ENCODE measurements at regions not wholly inside any gene's neighbourhood (a gene's known extent, or its start where the extent isn't known, plus 50 kb on each side); places are given as distances from the start of the nearest gene placed in this dataset.

DNA sequence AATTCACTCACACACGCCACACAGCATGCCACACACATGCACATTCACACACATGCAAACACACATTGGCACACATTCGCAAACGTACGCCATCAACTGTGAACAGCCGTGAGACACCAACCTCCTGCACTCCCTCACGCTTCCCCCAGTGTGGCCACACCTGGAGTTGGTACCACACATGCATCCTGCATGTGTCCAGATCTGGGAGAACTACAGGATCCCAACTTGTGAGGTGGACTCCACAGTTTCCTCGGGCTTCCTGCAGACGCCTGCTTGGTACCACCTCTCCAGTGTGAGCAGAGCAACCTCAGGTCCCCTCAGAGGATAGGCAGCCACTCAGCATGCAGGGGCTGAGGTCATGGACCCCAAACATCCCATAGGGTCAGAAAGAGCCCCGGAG lies 239.0 kb downstream of the EIPR1 start:
- DNase-seq: no peak

- no peak for DNase-seq
Measured at GRCh38 chr2:3137651-3138300, 239.8 kb downstream of the EIPR1 start.

GRCh38 chr2:3135676-3136075 lies 241.9 kb downstream of the EIPR1 start:
- DNase-seq: no peak

- DNase-seq: no peak
Measured at GRCh38 chr2:3134026-3134571, 243.5 kb downstream of the EIPR1 start.

GRCh38 chr2:3132966-3133365 lies 244.7 kb downstream of the EIPR1 start:
- DNase-seq: no peak

GRCh38 chr2:3132466-3132865 lies 245.2 kb downstream of the EIPR1 start:
- no peak for DNase-seq

GRCh38 chr2:3131636-3132326 lies 245.8 kb downstream of the EIPR1 start:
- no peak for DNase-seq

- no peak for DNase-seq
Measured at GRCh38 chr2:3130889-3131635, 246.6 kb downstream of the EIPR1 start.

GRCh38 chr2:3130444-3130843 lies 247.2 kb downstream of the EIPR1 start:
- no peak for DNase-seq

DNA sequence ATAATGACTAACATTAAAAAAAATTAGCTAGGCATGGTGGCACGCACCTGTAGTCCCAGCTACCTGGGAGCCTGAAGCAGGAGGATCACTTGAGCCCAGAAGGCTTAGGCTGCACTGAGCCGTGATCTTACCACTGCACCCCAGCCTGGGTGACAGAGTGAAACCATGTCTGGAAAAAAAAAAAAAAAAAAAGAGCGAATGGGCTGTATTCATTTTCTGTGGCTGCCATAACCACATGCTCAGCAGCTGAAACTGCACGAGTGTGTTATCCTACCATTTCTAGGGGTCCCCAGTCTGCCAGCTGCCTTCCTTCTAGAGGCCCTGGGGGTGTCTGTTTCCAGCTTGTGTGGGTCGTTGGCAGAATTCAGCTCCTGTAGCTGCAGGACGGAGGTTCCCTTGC lies 247.8 kb downstream of the EIPR1 start:
- no peak for DNase-seq

DNA sequence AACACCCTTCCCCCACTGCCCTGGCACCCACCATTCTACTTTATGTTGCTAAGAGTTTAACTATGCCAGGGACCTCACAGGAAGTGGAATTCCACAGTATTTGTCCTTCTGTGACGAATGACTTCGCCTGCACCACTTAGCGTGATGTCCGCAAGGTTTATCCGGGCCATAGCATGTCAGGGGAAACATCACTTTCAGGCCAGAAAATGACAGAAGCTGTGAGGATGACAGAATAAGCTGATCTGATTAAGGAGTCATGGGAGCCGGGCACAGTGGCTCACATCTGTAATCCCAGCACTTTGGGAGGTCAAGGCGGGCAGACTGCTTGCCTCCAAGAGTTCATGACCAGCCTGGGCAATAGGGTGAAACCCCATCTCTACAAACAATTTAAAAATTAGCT lies 248.8 kb downstream of the EIPR1 start:
- no peak for DNase-seq

DNA sequence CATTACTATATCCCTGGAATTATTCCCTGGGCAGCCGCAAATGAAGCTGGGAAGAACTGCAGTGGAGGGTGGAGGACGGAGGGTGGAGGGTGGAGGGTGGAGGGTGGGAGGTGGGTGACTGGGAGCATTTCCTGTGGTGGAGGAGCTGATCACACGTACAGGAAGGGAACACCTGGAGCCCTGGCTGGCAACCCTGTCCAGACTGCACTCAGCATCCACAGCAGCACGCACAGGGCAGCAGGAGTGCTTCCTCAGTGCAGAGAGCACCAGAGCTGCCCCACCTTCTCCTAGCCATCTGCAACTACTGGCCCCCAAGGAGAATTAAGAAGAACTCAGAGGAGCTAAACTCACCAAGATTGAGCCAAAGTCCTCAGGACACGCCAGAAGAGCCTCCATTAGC lies 249.9 kb downstream of the EIPR1 start:
- DNase-seq: no peak

- DNase-seq: no peak
Measured at GRCh38 chr2:3126911-3127621, 250.6 kb downstream of the EIPR1 start.

DNA sequence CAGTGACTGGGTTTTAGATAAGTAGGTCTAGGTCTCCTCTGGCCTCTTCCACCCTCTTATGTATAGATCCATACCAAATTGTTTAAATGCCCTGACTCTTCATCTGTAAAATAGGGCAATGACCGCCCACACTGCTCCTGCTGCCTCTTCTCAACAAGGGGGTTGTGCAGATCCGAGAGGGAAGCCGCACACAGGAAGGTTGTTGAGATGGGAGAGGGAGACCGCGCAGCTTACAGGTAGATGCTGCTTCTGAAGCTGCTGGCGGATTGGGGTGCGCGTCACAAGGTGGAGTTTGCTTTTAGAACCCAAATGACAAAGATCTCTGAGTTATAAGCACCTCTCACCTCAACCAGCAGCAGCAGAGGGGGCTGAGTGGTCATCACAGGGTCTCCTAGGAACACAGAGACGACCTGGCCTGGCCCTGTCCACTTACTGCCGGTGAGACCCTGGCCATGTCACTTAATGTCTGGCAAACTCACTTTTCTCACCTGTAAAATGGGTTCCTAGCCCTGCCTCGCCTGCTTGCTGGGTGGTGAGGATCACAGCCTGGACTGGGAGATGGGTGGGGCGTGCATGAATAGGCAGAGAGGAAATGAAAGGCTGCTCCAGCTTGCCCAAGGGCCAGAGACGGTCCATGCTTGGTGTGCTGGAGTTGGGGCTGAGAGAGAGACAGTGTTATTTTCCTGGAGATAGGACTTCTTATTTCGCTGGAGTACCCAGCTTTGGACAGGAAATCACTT lies 251.3 kb downstream of the EIPR1 start:
- no peak for DNase-seq

- no peak for DNase-seq
Measured at GRCh38 chr2:3125761-3126130, 251.9 kb downstream of the EIPR1 start.

DNA sequence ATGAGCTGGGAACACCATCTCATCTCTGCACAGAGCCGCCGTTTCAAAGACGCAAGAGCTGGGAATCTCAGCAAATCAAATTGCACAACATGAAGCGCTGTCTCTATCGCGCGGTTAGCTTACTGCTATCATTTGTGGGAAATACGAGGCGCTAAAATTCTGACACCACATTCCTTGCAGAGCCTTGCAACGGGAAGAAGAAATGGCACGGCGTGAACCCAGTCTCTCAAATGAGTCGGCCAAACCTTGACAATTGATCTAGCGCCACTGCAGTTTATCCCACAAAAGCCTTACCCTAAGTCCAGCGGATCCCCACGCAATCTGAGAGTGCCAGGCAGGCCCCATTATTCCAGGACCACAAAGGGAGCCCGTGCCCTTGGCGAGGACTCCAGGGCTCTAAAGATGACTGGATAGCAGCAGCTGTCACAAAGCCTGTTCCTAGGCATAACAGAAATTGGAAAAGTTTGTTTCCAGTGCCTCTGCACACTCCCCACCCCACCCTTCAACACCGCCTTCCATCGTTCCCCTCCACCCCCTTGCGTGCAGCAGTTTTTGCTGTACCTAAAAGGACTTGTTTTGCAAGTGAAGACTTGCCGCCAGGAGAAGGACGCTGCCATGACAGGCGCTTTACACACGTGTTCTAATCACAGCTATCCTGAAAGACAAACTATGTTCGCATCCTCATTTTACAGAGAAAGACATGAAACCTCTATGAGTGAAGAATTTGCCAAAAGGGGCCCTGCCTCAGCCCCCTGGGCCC lies 252.4 kb downstream of the EIPR1 start:
- no peak for DNase-seq

DNA sequence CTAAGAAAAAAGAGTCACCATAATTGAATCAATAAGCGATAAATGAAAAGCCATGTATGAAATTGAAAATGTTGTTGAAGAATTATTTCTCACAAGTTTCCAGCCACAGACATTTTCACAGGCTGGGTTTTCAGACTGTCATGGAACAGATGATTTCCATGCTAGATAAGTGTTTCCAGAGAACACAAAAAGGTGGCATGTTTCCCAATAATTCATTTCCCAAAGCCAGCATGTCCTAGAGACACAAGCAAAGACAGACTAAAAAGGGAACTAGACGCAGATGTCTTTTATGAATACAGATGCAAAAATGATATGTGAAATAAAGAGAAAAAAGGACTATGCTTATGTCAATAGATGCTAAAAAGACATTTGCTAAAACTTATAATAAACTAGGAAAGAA lies 255.1 kb downstream of the EIPR1 start:
- DNase-seq: no peak

DNA sequence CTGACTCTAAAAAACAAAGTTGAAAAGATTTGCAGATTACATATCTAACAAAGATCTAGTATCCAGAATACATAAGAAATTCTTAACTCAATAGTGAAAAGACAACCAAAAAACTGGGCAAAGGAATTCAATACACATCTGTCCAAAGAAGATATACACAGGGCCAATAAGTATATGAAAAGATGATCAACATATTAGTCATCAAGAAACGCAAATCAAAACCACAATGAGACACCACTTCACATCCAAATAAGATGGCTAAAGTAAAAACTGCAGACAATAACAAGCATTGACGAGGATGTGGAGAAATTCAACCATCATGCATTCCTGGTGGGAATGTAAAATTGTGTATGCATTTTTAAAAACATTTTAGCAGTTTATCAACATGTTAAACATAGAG lies 256.0 kb downstream of the EIPR1 start:
- no peak for DNase-seq

DNA sequence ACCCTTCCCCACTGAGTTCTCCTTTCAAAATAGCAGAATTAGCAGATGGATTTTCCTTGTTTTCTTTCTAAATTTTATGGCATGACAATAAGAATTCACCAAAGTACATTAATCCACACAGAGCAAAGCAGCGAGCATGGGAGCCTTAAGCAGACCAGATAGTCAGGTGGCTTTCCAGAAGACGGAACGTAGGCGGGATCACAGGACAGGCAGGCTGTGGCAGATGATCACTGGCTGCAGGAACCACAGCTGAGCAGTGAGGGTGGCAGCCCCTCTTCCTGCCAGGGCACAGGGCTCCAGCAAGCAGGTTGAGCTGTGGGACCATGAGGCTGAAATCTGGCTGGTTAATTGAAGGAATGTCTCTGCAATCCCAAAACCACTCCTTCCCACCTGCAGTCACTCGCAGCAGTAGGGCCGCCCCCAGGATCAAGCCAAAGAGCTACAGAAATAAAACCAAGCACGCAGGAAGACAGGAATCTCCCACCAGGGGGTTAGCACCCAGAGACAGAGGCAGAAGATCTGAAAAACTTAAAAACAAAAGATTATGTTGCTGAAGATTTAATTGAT lies 259.9 kb downstream of the EIPR1 start:
- DNase-seq: no peak

- DNase-seq: peak; percentile 16
Measured at GRCh38 chr2:3116371-3116770, 261.2 kb downstream of the EIPR1 start.

DNA sequence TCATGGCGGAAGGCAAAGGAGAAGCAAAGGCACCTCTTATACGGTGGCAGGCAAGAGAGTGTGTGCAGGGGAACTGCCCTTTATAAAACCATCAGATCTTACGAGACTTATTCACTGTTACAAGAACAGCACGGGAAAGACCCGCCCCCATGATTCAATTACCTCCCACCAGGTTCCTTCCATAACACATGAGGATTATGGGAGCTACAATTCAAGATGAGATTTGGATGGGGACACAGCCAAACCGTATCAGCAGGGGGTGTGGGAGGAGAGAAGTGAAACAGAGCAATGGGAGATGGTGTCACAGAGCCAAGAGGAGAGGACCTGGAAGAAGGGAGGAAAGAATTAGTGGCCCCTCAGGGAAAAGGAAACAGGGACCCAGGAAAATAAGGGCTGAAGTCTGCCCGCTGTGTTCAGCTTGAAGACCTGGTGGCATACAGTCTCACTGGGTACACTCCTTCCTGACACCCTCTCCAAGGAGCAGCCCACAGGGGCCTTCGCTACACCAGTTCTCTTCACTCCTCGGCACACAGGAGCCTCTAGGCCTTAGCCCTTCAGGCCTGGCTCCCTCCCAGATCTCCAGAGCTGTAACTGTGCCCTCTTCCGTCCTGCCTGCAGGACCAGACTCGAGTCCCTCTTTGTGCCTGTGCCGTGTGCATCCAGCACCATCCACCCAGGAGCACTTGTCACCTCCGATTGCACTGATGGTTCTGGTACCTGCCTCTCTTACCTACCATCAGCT lies 262.1 kb downstream of the EIPR1 start:
- DNase-seq: no peak

Data from hematopoietic multipotent progenitor cell treated with erythropoietin and hydrocortisone succinate and interleukin-3 and kit ligand, for 4 days (in vitro differentiated cells).